Neuronal stem cell (in vitro differentiated cells): ENCODE measurements at regions not wholly inside any gene's neighbourhood (a gene's known extent, or its start where the extent isn't known, plus 50 kb on each side); places are given as distances from the start of the nearest gene placed in this dataset.

Experiments used
- DNase-seq: peaks from one replicate; pipeline ENCODE4 v3.0.0-alpha.2; 2013; ENCODE audit warnings: low spot score
- H2AFZ ChIP-seq: one replicate; pipeline ENCODE4 v1.6.1; 2013; ENCODE audit warnings: mild to moderate bottlenecking, low read length, inconsistent platforms
- H2AK5ac ChIP-seq: 2 replicates; pipeline ENCODE4 v1.6.1; 2013; ENCODE audit warnings: low read depth, mild to moderate bottlenecking, inconsistent platforms, low read length, moderate library complexity, mixed read lengths
- H2BK120ac ChIP-seq: 2 replicates; pipeline ENCODE4 v1.6.1; 2013; ENCODE audit warnings: low read depth, mild to moderate bottlenecking, inconsistent platforms, low read length, moderate library complexity, mixed read lengths
- H2BK12ac ChIP-seq: one replicate; pipeline ENCODE4 v1.6.1; 2013; ENCODE audit warnings: low read length, inconsistent platforms
- H2BK15ac ChIP-seq: 2 replicates; pipeline ENCODE4 v1.6.1; 2013; ENCODE audit warnings: mild to moderate bottlenecking, low read length, inconsistent platforms, mixed read lengths
- H2BK5ac ChIP-seq: one replicate; pipeline ENCODE4 v1.6.1; 2013; ENCODE audit warnings: inconsistent platforms, mild to moderate bottlenecking, low read length, moderate library complexity
- H3K14ac ChIP-seq: one replicate; pipeline ENCODE4 v1.6.1; 2013; ENCODE audit warnings: low read length, inconsistent platforms
- H3K18ac ChIP-seq: 2 replicates; pipeline ENCODE4 v1.6.1; 2013; ENCODE audit warnings: low read length, inconsistent platforms
- H3K23ac ChIP-seq: 2 replicates; pipeline ENCODE4 v1.6.1; 2013; ENCODE audit warnings: low read depth, mild to moderate bottlenecking, mixed read lengths, low read length, inconsistent platforms; ENCODE audit not compliant: poor library complexity
- H3K27ac ChIP-seq: replicated peaks from 3 replicates; pipeline ENCODE4 v1.5.1; 2013; ENCODE audit warnings: low read length, inconsistent platforms
- H3K27me3 ChIP-seq, 3 experiments: 2 replicates each; pipeline ENCODE4 v1.6.1; 2013; ENCODE audit warnings: low read length in 3 of 3, mild to moderate bottlenecking in 2 of 3, inconsistent platforms in 1 of 3, low read depth in 1 of 3, mixed read lengths in 1 of 3, moderate library complexity in 1 of 3; ENCODE audit not compliant: control insufficient read depth in 3 of 3, insufficient read depth in 3 of 3
- H3K36me3 ChIP-seq, 2 donors: replicated peaks in 1 of 2; 2 replicates each; pipeline ENCODE4 v1.6.1; 2013; ENCODE audit warnings: low read length in 2 of 2; ENCODE audit not compliant: control insufficient read depth in 2 of 2, insufficient read depth in 2 of 2
- H3K4ac ChIP-seq: 2 replicates; pipeline ENCODE4 v1.6.1; 2013; ENCODE audit warnings: inconsistent platforms, mild to moderate bottlenecking, low read length, moderate library complexity
- H3K4me1 ChIP-seq, 2 donors: 1 replicate in 1 of 2; 2 replicates in 1 of 2; pipeline ENCODE4 v1.6.1; 2013; ENCODE audit warnings: low read length in 2 of 2, low read depth in 1 of 2; ENCODE audit not compliant: control insufficient read depth in 2 of 2, insufficient read depth in 1 of 2
- H3K4me2 ChIP-seq: one replicate; pipeline ENCODE4 v1.6.1; 2013; ENCODE audit warnings: mild to moderate bottlenecking, low read length, inconsistent platforms; ENCODE audit not compliant: insufficient read depth, poor library complexity, severe bottlenecking
- H3K4me3 ChIP-seq, 2 donors: 2 replicates each; pipeline ENCODE4 v1.5.1; 2013; ENCODE audit warnings: low read length in 2 of 2, mild to moderate bottlenecking in 2 of 2, inconsistent platforms in 1 of 2, moderate library complexity in 1 of 2
- H3K79me1 ChIP-seq: one replicate; pipeline ENCODE4 v1.6.1; 2013; ENCODE audit warnings: low read depth, mild to moderate bottlenecking, inconsistent platforms, low read length, moderate library complexity
- H3K9ac ChIP-seq: one replicate; pipeline ENCODE4 v1.6.1; 2013; ENCODE audit warnings: mild to moderate bottlenecking, low read depth, low read length, inconsistent platforms; ENCODE audit not compliant: poor library complexity
- H3K9me3 ChIP-seq, 2 donors: replicated peaks in 1 of 2; 2 replicates each; pipeline versions ENCODE3 to v1.6.1; 2013; ENCODE audit warnings: low read length in 2 of 2, mild to moderate bottlenecking in 2 of 2, inconsistent platforms in 1 of 2, low read depth in 1 of 2, mixed read lengths in 1 of 2, moderate library complexity in 1 of 2; ENCODE audit not compliant: control insufficient read depth in 2 of 2, insufficient read depth in 1 of 2
- H4K8ac ChIP-seq: one replicate; pipeline ENCODE4 v1.6.1; 2013; ENCODE audit warnings: low read depth, mild to moderate bottlenecking, inconsistent platforms, low read length, moderate library complexity
- H4K91ac ChIP-seq: one replicate; pipeline ENCODE4 v1.6.1; 2013; ENCODE audit warnings: low read length, low read depth, mild to moderate bottlenecking, inconsistent platforms; ENCODE audit not compliant: poor library complexity
- WGBS, 2 donors: extraction: QIAGEN DNeasy Blood & Tissue Kit; methylation state at CpG; one replicate each; pipeline ENCODE4 v1.1.7; 2013; ENCODE audit warnings: missing lambda C conversion rate in 2 of 2, mixed read lengths in 1 of 2; ENCODE audit not compliant: insufficient read length in 2 of 2, insufficient replicate concordance in 1 of 2; ENCODE audit errors: extremely low coverage in 2 of 2; 5-methylcytosine and 5-hydroxymethylcytosine counted together

- H2BK15ac ChIP-seq: no peak overlapping the region
- peaks cover 0 to 3% of the 10 kb centered on the region in 2 donors for H3K9me3 ChIP-seq
- H3K36me3 ChIP-seq: no peaks in the 10 kb centered on the region
- no peak overlapping the region for H2AFZ ChIP-seq
- H3K27ac ChIP-seq: no peak overlapping the region
- H2BK12ac ChIP-seq: no peak overlapping the region
- H3K9ac ChIP-seq: no peak overlapping the region
- no peak for DNase-seq
- no peak overlapping the region for H2AK5ac ChIP-seq
- no peaks in the 10 kb centered on the region for H3K79me1 ChIP-seq
- H2BK120ac ChIP-seq: no peak overlapping the region
- H3K4me2 ChIP-seq: no peak overlapping the region
- H3K18ac ChIP-seq: no peak overlapping the region
- H3K14ac ChIP-seq: no peak overlapping the region
- H3K4me1 ChIP-seq: no peaks in the 10 kb centered on the region
- H3K23ac ChIP-seq: no peak overlapping the region
- H3K4me3 ChIP-seq: no peak overlapping the region
- no peak overlapping the region for H3K4ac ChIP-seq
- no peak overlapping the region for H4K91ac ChIP-seq
- H2BK5ac ChIP-seq: no peak overlapping the region
- no peak overlapping the region for H4K8ac ChIP-seq
- H3K27me3 ChIP-seq: no peaks in the 10 kb centered on the region
These were observed 69.0 kb upstream of the MARK1 start for GRCh38 chr1:220458936-220459335.

GRCh38 chr1:220457957-220458609 is 69.9 kb upstream of the MARK1 start:
- H3K4ac ChIP-seq: no peak overlapping the region
- no peak overlapping the region for H2BK5ac ChIP-seq
- no peak for DNase-seq
- no peak overlapping the region for H2BK120ac ChIP-seq
- peaks cover 0 to 1% of the 10 kb centered on the region in 2 donors for H3K9me3 ChIP-seq
- no peak overlapping the region for H3K14ac ChIP-seq
- H4K91ac ChIP-seq: no peak overlapping the region
- no peak overlapping the region for H3K27ac ChIP-seq
- no peak overlapping the region for H2AFZ ChIP-seq
- H3K4me1 ChIP-seq: no peaks in the 10 kb centered on the region
- WGBS, 2 donors: no CpG with 5 or more reads among the region's 5 CpGs
- no peaks in the 10 kb centered on the region for H3K27me3 ChIP-seq
- no peak overlapping the region for H2BK12ac ChIP-seq
- H3K23ac ChIP-seq: no peak overlapping the region
- H3K4me3 ChIP-seq: no peak overlapping the region
- no peak overlapping the region for H2AK5ac ChIP-seq
- H3K36me3 ChIP-seq: no peaks in the 10 kb centered on the region
- H3K4me2 ChIP-seq: no peak overlapping the region
- H3K79me1 ChIP-seq: no peaks in the 10 kb centered on the region
- no peak overlapping the region for H3K9ac ChIP-seq
- H4K8ac ChIP-seq: no peak overlapping the region
- H3K18ac ChIP-seq: no peak overlapping the region
- no peak overlapping the region for H2BK15ac ChIP-seq

- Histone ChIP-seq H3K4me3 (no peak overlapping the region), H2BK15ac (no peak overlapping the region), H3K4me1 (peaks cover 3% of the 10 kb centered on the region in 2 donors), H3K4me2 (no peak overlapping the region), H4K8ac (no peak overlapping the region), H3K23ac (no peak overlapping the region), H3K18ac (no peak overlapping the region), H3K79me1 (no peaks in the 10 kb centered on the region), H2AK5ac (no peak overlapping the region), H3K27ac (no peak overlapping the region), H2BK5ac (no peak overlapping the region), H4K91ac (no peak overlapping the region), H3K14ac (no peak overlapping the region), H2AFZ (no peak overlapping the region), H3K36me3 (no peaks in the 10 kb centered on the region), H3K9me3 (no peaks in the 10 kb centered on the region), H3K9ac (no peak overlapping the region), H3K27me3 (no peaks in the 10 kb centered on the region), H2BK12ac (no peak overlapping the region), H3K4ac (no peak overlapping the region), H2BK120ac (no peak overlapping the region)
- no peak for DNase-seq
- no CpG with 5 or more reads among the region's 7 CpGs for WGBS, 2 donors
These were observed 72.4 kb upstream of the MARK1 start for GRCh38 chr1:220455559-220455958.

- no peaks in the 10 kb centered on the region for H3K36me3 ChIP-seq
- H2BK120ac ChIP-seq: no peak overlapping the region
- no peaks in the 10 kb centered on the region for H3K9me3 ChIP-seq
- DNase-seq: no peak
- H3K4me2 ChIP-seq: no peak overlapping the region
- no peak overlapping the region for H2AFZ ChIP-seq
- no CpG with 5 or more reads among the region's 3 CpGs for WGBS, 2 donors
- H3K27ac ChIP-seq: no peak overlapping the region
- H2AK5ac ChIP-seq: no peak overlapping the region
- no peak overlapping the region for H2BK5ac ChIP-seq
- H2BK12ac ChIP-seq: no peak overlapping the region
- H2BK15ac ChIP-seq: no peak overlapping the region
- H3K4me1 ChIP-seq: peaks cover 3% of the 10 kb centered on the region in 2 donors
- H4K8ac ChIP-seq: no peak overlapping the region
- no peak overlapping the region for H3K23ac ChIP-seq
- H4K91ac ChIP-seq: no peak overlapping the region
- H3K79me1 ChIP-seq: no peaks in the 10 kb centered on the region
- H3K9ac ChIP-seq: no peak overlapping the region
- H3K4me3 ChIP-seq: no peak overlapping the region
- H3K14ac ChIP-seq: no peak overlapping the region
- no peak overlapping the region for H3K4ac ChIP-seq
- H3K18ac ChIP-seq: no peak overlapping the region
- H3K27me3 ChIP-seq: no peaks in the 10 kb centered on the region
These were observed 73.7 kb upstream of the MARK1 start for GRCh38 chr1:220454155-220454777.
